GM03348 (cell line): ENCODE measurements at regions not wholly inside any gene's neighbourhood (a gene's known extent, or its start where the extent isn't known, plus 50 kb on each side); places are given as distances from the start of the nearest gene placed in this dataset.

Experiments used
- DNase-seq: peaks from one replicate; pipeline ENCODE4 v3.0.0; 2012; ENCODE audit warnings: low spot score

- DNase-seq: no peak
Measured at GRCh38 chr20:40808936-40809335, 119.9 kb upstream of the MAFB start.

DNA sequence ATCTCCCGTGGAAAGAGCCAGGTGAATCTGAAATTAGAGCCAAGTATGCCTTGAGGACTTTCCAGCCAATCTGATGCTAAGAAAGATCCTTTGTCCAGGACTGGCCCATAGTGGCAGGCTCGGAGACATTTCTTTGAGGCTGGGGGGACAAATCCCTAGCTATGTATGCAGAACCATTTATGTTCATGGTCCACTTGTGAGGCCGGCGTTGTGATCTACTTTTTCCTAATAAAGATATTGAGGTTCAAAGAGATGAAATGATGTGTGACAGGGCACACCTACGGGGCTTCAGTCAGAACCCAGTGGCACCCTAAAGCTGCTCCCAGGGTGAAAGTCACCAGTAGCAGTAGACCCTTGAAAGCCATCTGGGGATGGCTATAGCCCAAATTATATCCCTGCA, 120.3 kb upstream of the MAFB start:
- no peak for DNase-seq

DNA sequence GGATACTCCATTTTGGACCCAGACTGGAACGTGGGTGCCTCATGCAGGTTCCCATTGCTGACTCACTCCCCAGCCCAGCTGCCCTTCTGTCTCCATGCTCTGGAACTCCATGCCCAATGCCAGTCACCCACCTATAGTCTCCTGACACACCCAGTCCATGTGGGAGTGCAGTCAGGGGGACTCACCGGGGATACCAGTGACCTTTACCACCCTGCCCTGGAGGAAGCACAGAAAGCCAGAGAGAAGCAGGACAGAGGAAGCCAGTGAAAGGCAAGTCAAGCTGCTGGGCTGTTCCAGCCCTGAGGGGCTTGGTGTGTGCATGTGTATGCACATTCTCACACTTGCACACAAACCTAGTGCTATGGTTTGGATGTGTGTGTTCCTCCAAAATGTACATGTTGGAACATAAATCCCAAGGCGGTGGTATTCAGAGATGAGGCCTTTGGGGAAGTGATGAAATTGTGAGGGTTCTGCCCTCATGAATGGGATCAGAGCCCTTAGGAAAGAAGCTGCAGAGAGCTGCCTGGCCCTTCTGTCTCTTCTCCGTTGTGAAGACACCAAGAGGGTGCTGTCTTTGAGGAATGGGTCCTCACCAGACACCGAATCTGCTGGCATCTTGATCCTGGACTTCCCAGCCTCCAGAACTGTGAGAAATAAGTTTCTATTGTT, 121.4 kb upstream of the MAFB start:
- no peak for DNase-seq

GRCh38 chr20:40811004-40811403, 122.0 kb upstream of the MAFB start:
- DNase-seq: no peak

GRCh38 chr20:40811660-40812414, 122.8 kb upstream of the MAFB start:
- DNase-seq: no peak

GRCh38 chr20:40812415-40812925, 123.4 kb upstream of the MAFB start:
- DNase-seq: no peak

GRCh38 chr20:40813029-40813431, 124.0 kb upstream of the MAFB start:
- peak; percentile 20 for DNase-seq

GRCh38 chr20:40813708-40814630, 124.9 kb upstream of the MAFB start:
- no peak for DNase-seq

DNA sequence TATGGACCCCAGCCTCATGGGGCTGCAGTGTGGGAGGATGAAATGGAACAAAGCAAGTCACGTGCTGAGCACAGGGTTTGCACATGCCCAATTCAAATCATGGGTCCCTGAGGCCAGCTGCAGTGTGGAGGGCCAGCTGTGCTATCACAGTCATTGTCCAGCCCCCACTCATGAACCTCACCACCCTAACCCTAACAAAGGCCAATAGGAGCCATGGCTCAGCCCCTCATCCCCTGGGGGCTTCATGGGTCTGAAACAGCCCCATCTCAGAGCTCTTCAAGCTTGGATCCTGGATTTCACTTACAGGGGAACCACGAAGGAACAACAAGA, 125.6 kb upstream of the MAFB start:
- no peak for DNase-seq

- DNase-seq: no peak
Measured at GRCh38 chr20:40815156-40816038, 126.4 kb upstream of the MAFB start.

DNA sequence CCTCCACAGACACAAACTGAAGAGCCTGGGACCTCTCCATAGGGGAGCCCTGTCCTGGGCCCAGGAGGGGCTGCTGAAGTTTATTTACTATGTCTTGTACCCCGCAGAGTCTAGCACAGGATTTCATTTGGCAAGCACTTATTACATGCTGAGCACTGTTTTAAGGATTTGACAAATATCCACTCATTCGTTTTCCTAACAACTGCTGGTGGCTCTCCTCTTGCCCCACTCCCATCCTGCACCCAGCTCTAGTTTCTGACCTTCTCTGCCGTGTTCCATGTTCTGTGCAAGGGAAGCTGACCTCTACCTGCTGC, 127.0 kb upstream of the MAFB start:
- DNase-seq: no peak

DNA sequence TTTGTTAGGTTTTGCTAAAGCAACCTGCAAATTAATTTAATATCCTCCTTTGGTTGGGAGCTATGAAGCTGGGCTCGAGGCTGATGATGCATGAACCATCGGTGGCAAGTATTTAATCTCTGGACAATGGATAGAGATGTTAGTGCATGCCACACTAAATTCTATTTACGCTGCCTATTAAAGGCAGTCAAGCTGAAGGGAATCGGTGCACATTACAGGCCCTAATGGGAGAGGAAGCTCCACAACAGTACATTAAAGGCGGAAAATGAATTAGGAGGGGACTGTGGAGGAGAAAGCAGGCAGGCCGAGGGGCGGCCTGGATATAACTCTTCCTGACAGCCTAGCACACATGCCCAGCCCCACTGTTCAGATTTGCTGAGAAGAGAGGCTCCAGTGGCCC, 132.4 kb upstream of the MAFB start:
- DNase-seq: no peak

- DNase-seq: no peak
Measured at GRCh38 chr20:40826699-40827098, 137.7 kb upstream of the MAFB start.

GRCh38 chr20:40835321-40835720, 146.3 kb upstream of the MAFB start:
- DNase-seq: no peak

DNA sequence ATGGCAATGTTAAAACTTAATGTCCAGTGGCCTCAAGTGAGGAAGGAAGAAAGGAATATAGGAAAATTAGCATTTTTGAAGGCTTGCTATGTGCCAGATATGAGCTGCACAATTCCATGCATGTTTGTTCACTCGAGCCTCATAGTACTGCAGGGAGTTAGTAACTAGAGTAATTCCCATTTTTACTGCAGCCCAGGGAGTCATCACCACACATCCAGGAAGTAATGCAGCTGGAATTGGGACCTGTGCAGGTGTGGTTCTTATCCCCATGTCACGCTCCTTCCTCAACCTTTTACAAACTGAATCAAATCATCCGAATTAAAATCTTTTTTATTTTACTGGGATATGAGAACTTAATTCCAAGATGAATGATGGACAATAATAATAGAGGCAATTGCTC, 149.5 kb upstream of the MAFB start:
- no peak for DNase-seq

- DNase-seq: no peak
Measured at GRCh38 chr20:40843251-40843650, 154.2 kb upstream of the MAFB start.

DNA sequence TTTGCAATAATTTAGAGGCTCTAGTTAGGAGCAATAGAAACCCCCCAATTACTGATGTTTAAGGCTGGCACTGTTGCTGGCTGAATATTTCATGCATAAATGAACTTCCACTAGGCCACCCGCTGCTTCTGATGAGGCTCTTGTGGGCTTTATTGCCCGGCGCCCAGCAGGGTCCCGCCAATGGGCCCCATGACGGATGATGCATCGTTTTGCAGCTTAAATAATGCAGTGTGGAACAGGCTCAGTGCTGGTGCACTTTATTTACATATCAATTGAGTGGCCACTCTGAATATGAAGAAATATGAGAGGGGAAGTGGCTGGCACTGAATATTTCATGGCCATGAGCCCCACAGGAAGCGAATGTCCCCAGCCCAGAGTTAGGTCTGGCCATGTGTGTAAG, 155.3 kb upstream of the MAFB start:
- no peak for DNase-seq

DNA sequence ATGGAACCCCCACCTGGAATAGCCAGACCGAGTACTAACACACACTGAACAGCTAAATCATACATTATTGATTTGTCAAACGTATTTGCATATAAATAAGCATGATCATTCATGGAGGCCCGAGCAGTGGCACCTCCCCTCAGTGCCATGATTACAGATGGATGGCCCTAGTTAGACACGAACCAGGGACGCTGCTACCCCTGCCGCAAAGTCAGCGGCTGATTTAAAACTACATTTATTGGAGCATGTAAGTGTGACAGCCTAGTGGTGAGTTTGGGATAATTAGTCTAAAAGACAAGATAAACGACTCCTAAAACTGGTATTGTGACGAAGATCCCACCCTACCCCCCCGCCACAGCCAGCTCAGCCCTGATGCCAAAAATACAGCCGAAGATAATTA, 159.1 kb upstream of the MAFB start:
- no peak for DNase-seq

GRCh38 chr20:40848526-40848925, 159.5 kb upstream of the MAFB start:
- no peak for DNase-seq

DNA sequence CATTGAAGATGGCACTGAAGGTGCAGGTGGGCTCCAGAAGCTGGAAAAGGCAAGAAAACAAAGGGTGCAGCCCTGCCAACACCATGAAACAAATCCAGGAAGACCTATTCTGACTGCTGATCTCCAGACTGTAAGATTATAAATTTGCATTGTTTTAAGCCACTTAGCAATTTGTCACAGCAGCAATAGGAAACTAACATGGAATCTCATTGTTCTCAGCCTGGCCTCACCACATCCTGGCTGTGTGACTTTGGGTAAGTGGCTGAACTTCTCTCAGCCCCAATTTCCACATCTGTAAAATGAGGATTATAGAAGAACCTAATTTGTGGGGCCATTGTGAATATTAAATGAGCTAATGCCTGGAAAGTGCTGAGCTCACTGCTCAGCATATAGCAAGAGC, 160.4 kb upstream of the MAFB start:
- no peak for DNase-seq

DNA sequence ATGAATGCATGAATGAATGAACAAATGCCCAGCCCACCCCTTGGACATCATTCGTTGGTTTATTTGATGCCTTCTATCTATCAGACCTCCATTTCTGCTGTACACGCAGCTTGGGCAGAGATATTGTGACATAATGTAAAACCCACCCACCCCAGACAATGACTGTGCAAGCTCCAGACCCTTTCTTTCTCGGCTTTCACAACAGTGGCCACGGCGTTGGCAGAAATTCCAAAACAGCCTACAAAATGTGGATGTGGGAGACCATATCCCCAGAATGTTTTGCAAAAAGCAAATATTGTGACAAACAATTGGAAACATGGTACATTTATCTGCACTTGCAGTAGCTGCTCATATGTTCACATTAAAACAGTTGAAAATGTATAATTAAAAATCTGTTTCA, 162.0 kb upstream of the MAFB start:
- no peak for DNase-seq

DNA sequence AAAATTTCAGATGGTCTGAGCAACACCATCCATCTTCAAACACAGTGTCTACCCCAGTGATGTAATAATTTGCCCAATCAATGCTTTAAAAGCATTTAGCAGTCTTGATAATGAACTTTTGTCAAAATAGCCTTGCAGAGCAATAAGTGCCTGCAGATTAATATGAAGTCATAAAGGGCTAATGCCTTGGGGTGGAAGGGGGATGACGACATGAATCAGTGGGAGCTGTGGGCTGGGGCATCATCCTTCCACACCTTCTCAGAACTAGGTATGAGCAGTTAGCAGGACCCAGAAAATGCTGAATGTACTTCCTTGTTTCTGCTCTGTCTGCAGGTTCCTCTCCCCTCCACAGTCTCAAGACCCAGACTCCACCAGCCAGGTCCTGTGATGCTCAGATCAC, 166.2 kb upstream of the MAFB start:
- no peak for DNase-seq
